ENCODE measurements at regions not wholly inside any gene's neighbourhood (a gene's known extent, or its start where the extent isn't known, plus 50 kb on each side); places are given as distances from the start of the nearest gene placed in this dataset.

- no peak for DNase-seq
Measured at GRCh38 chr10:128960517-128960916, 506.5 kb upstream of the MGMT start.

GRCh38 chr10:128962182-128962581 is 504.9 kb upstream of the MGMT start:
- no peak for DNase-seq

- DNase-seq = no peak
Measured at GRCh38 chr10:128963211-128964099, 503.6 kb upstream of the MGMT start.

- DNase-seq = no peak
Measured at GRCh38 chr10:128964100-128964403, 503.0 kb upstream of the MGMT start.

- DNase-seq = no peak
Measured at GRCh38 chr10:128967980-128968756, 498.9 kb upstream of the MGMT start.

- no peak for DNase-seq
Measured at GRCh38 chr10:128969551-128969950, 497.5 kb upstream of the MGMT start.

- DNase-seq = no peak
Measured at GRCh38 chr10:128971374-128972035, 495.5 kb upstream of the MGMT start.

GRCh38 chr10:128972036-128972405 is 495.0 kb upstream of the MGMT start:
- DNase-seq = no peak

GRCh38 chr10:128973221-128973620 is 493.8 kb upstream of the MGMT start:
- no peak for DNase-seq

GRCh38 chr10:128976856-128977255 is 490.2 kb upstream of the MGMT start:
- no peak for DNase-seq

- DNase-seq = no peak
Measured at GRCh38 chr10:128978211-128978610, 488.8 kb upstream of the MGMT start.

GRCh38 chr10:128979405-128979804 is 487.6 kb upstream of the MGMT start:
- no peak for DNase-seq

- no peak for DNase-seq
Measured at GRCh38 chr10:128981251-128981650, 485.8 kb upstream of the MGMT start.

GRCh38 chr10:128981881-128982615 is 485.0 kb upstream of the MGMT start:
- DNase-seq = no peak

- no peak for DNase-seq
Measured at GRCh38 chr10:128982616-128982915, 484.5 kb upstream of the MGMT start.

GRCh38 chr10:128985036-128985435 is 482.0 kb upstream of the MGMT start:
- no peak for DNase-seq

- DNase-seq = no peak
Measured at GRCh38 chr10:128990986-128991385, 476.1 kb upstream of the MGMT start.

GRCh38 chr10:128992770-128993169 is 474.3 kb upstream of the MGMT start:
- no peak for DNase-seq

- no peak for DNase-seq
Measured at GRCh38 chr10:128993443-128993842, 473.6 kb upstream of the MGMT start.

- DNase-seq = no peak
Measured at GRCh38 chr10:128993911-128994538, 473.0 kb upstream of the MGMT start.

GRCh38 chr10:128994598-128995143 is 472.4 kb upstream of the MGMT start:
- no peak for DNase-seq

GRCh38 chr10:128995676-128996075 is 471.4 kb upstream of the MGMT start:
- DNase-seq = no peak

- no peak for DNase-seq
Measured at GRCh38 chr10:128996092-128996491, 470.9 kb upstream of the MGMT start.

All from NCI-H2029 treated with DMSO at 0.1 percent for 48 hours (cell line).